Kidney capillary endothelial cell (primary cell): ENCODE measurements at regions not wholly inside any gene's neighbourhood (a gene's known extent, or its start where the extent isn't known, plus 50 kb on each side); places are given as distances from the start of the nearest gene placed in this dataset.

Source experiments
- DNase-seq: peaks from one replicate; pipeline ENCODE4 v3.0.0-alpha.2; 2018; ENCODE audit warnings: low spot score

DNA sequence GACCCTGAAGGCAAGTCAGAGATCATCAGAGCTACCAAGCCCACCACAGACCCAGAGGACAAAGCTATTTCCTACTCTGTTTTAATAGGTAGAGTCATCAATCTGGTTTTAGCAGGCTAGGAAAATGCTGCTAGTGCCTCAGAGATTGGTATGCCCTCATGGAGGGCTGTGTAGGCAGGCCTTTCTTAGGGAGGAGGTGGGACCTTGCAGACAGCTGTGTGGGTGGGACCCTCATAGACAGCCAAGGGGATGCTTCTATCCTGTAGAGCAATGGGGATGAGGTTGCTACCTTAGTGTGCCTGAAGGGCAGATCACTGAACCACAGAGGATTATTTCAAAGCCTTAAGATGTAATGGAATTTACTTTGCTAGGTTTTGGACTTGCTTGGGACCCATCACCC lies 534.9 kb upstream of the KLF12 start:
- DNase-seq, result no peak

DNA sequence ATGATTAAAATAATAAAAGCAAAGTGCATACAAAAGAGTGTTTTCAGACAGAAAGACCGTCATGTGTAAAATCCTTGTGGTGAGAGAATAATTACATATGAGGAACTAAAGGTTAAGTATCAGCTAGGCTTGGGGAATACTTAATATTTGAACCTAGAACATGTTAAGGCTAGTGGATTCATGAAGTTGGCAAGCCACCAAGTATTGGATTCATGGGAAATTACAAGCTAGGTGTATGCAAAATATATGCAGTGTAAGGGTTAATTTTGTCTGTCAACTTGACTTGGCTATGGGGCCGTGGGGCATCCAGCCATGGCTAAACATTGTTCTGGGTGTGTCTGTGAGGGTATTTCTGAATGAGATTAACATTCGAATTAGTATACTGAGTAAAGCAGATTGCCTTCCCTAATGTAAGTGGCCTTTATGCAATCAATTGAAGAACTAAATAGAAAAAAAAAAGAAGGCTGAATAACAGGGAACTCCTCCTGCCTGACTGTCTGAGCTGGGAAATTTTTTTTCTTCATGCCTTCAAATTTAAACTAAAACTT lies 533.5 kb upstream of the KLF12 start:
- no peak for DNase-seq

- no peak for DNase-seq
Measured at GRCh38 chr13:74662905-74663304, 528.7 kb upstream of the KLF12 start.

DNA sequence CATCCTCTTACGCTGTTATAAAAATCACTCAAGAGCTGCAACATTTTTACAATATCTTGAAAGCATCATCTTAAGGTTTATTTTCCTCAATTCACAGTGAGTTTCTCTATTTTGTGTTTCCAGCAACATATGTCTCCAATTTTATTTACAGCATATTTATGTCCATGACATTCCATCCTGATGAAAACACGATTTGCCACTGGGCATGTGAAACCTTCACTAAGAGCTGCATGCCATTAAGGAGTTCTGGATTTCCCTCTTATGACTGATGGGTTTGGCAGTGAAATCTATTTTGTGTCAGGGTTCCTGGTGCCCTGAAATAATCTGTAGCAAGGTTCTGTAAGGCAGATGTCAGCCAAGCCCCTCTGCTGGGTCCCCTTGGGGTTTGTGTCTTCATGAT lies 527.6 kb upstream of the KLF12 start:
- DNase-seq, result no peak

DNA sequence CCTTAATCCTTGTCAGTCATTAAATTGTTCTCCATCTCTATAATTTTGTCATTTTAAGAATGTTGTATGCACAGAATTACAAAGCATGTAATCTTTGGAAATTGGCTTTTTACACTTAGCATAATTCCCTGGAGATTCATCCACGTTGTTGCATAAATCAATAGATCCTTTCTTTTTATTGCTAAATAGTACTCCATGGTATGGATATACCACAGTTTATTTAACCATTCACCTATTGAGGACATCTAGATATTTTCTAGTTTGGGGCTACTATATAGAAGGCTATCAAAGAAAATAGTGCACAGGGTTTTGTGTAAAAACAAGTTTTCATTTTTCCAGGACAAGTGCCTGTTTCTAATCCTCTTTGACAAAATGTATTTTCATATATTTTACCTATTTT lies 523.6 kb upstream of the KLF12 start:
- DNase-seq, result no peak

DNA sequence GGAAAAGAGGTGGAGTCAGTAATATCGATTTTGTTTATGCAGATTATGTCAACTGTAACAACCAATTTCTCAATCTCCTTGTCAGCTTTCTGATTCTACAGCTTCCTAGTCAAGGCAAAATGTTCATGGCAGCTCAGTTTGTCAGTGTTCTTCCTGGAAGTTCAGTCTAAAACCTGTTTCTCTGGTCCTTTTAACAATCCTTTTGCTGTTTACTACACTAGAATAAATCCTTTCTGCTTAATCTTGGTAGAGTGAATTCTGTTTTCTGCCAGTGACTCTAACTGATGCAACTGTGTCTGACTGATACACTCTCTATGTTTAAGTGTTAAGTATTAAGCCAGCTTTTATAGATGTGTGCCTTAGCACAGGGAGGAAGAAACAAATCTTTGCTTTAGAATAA lies 516.9 kb upstream of the KLF12 start:
- no peak for DNase-seq

- no peak for DNase-seq
Measured at GRCh38 chr13:74647991-74648390, 513.8 kb upstream of the KLF12 start.

DNA sequence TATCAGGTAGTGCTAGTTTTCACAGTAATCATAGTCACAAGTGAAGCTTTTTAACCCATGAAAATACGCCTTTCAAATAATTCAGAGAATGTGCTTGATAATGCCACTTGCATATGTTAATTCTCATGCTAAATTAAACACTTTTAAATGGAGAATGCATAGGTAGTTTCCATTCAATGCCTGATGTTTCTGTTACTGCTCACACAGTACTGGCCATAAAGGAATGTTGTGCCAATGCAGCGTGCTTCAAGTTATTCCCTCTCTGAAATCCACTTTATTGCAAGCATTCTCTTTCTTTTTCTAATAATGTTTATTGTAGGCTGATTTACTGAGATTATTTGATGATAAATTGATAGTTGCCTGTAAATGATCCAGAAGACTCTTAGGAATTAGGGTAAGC lies 513.0 kb upstream of the KLF12 start:
- DNase-seq, result no peak

DNA sequence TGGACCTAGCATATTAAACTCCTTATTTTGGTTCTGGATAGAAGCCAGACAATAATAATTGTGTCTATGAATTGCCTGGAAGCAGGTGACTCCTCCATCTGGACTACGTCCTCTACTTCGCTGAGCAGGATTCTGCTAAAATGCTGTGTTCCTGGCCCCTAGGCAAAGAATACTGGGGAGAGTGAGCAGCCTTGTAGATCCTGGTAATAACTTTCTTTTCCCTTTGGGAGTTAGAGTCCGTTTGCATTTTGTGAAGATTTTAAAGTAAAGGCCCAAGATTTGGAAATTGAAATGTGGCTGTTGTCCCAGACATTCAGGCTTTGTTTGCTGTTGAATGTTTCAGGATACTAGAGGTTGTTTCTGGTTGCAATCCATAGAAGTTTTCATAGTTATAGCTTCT lies 511.9 kb upstream of the KLF12 start:
- no peak for DNase-seq

DNA sequence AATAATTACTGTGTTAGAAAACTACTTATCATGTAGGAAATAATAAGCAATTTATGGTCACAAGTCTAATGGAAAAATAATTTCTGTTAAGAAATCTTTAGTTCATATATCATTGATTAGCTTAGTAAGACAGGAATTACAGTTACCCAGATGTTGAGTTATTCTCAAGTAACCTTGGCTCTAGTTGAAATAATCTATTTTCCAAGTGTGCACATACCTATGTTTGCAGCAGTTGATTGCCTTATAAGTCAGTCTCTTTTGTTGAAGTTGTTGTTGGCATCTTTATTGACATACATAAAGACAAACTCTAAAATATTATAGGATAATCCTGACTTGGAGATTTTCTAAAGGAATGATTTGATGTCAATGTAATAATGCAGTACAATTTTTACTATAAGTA lies 511.4 kb upstream of the KLF12 start:
- DNase-seq, result no peak

DNA sequence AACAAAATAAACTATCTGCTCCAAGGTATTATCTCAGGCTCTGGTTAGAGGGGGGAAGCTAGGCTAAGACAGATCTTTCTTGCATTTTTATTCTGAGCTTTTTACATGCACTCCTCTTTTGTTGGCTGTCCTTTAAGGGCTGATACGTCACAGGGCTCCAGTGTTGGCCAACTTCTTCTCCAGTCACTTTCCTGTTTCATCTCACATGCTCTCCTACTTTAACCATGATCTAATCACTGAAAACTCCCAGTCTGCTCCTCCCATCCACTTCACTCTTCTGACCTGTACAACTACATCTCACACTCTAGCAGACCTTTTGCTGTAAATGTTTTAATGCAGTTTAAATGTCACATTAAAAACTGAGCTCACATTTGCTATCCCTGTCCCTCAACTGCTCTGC lies 510.0 kb upstream of the KLF12 start:
- no peak for DNase-seq

DNA sequence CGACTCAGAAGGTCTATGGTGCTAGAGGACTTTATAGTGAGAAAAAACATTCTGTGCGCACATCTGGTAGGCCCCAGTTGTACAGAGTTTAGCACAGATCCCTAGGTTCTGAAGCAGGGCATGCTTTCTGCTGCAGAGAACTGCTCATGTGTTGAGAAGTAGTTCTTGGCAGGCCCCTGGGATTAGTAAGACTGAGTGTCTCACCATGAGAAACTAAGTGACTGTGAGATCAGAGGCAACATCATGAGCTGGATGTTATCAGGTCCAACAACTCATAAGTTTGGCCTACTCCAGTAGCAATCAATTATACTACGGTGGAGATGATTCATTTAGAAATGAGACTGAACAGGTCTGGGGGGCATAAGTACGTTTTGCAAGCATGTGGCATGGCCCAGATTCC lies 507.4 kb upstream of the KLF12 start:
- no peak for DNase-seq

GRCh38 chr13:74633734-74634133 lies 499.5 kb upstream of the KLF12 start:
- no peak for DNase-seq

DNA sequence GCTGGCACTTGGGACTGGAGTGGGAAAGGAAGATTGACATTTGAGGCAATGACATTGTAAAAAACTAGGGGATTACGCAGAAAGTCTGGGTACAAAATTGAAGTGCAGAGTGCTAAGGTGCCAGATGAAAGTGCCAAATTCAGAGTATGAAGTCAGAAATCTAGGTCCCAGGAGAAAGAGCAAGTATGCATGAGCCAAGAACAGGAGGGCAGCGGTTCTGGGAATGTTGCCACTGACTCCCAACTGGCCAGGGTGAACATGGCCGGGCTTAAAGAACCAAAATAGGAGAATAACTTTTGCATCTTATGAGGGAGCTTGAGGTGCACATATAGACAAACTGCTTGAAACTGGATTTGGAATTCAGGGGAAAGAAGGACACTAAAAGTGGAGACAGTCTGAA lies 495.8 kb upstream of the KLF12 start:
- no peak for DNase-seq

DNA sequence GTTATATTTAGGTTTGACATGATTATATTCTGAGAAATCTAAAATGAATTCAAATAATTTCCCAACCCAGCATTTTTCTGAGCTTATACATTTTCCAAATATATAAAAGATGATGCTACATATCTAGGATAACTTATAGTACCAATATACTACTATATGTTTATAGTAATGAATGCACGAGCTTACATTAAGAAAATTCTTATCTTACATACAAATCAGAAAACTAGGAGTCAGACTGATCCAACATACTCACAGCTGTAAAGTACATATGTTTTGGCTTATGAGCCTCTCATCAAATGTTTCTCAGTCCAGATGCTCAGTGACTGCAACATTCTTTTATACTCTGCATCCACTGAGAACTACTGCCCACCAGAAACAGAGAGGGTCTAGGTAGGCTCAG lies 491.3 kb upstream of the KLF12 start:
- no peak for DNase-seq

DNA sequence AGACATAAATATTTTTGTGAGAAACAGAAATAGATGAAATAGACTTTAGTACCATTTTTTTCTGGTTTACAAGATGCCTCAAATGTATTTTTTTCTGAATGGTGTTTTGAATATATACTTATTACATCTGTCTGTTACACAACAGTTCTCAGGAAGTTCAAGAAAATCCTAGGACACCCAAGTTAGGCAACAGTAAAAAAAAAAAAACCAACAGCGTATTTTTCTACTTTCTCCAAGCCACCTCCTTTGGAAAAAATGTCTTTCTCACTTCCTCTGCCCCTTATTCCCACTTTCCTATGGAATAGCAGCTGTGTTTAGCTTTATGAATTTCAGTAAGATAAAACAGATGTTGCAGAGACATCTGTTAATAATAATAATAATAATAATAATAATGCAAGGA lies 489.6 kb upstream of the KLF12 start:
- DNase-seq, result no peak

DNA sequence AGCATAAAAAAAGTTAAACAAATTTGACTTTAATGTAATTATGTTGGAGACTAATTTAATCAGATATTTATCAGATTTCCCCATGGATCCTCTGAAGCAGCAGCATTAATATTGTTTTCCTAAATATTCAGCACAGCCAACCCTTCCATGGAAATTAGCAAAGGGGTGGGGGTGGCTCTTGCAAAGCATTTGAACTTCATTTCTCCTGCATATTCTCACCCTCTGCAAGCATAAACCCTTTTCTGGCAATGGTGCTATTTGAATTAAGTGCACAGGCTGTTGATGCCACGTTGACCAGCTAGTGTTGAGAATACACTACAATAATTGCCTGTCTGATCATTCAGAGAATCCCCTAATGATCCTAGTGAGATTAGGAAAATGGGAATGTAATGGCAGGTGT lies 488.1 kb upstream of the KLF12 start:
- DNase-seq, result no peak

GRCh38 chr13:74620711-74621110 lies 486.5 kb upstream of the KLF12 start:
- DNase-seq, result no peak

- DNase-seq, result no peak
Measured at GRCh38 chr13:74620308-74620707, 486.1 kb upstream of the KLF12 start.

GRCh38 chr13:74597526-74597925 lies 463.3 kb upstream of the KLF12 start:
- DNase-seq, result no peak

- DNase-seq, result no peak
Measured at GRCh38 chr13:74596691-74597090, 462.5 kb upstream of the KLF12 start.

GRCh38 chr13:74593688-74594087 lies 459.5 kb upstream of the KLF12 start:
- DNase-seq, result no peak

DNA sequence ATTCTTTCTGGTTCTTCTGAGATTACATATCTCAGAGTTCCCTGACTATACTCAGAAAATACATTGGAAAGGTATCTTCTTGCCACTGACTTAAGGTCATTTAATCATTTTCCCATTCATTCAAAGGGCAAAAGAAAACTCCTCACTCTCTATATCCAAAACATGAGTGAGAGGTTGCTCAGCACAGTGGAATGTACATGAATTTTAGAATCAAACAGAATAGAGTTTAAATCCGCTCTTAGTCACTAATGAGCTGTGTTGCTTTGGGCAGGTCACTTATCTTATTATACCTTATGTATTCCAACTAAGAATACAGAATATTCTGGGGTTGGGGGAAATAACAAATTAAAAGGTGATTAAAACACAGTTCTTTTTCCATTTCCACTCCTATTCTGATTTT lies 452.6 kb upstream of the KLF12 start:
- no peak for DNase-seq

GRCh38 chr13:74576420-74576819 lies 442.2 kb upstream of the KLF12 start:
- DNase-seq, result no peak

- peak; percentile 63 for DNase-seq
Measured at GRCh38 chr13:74575729-74576125, 441.5 kb upstream of the KLF12 start.
